ENCODE measurements at regions not wholly inside any gene's neighbourhood (a gene's known extent, or its start where the extent isn't known, plus 50 kb on each side); places are given as distances from the start of the nearest gene placed in this dataset.

GRCh38 chr18:60319129-60319528 is 53.4 kb downstream of the MC4R start:
- DNase-seq = no peak

GRCh38 chr18:60311676-60312360 is 60.8 kb downstream of the MC4R start:
- DNase-seq = no peak

- no peak for DNase-seq
Measured at GRCh38 chr18:60295674-60296073, 76.9 kb downstream of the MC4R start.

DNA sequence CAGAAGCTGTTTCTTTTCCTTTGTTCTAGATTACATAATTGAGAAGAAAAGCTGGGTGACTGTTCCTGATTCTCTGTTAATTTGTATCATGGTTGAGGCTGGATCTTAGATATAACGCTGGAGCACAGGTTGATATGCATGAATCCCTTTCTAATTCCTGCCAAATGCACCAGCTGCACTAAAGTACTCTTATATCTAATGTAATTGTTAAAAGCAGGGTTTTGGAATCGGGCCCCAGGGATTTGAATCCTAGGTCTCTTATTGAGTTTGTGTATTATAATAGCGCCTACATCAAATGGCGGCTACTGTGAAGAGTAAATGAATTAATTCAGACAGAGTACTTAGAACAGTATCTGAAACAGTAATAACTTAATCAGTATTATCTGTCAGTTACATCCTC is 80.4 kb downstream of the MC4R start:
- DNase-seq = no peak

- no peak for DNase-seq
Measured at GRCh38 chr18:60279391-60279790, 93.2 kb downstream of the MC4R start.

GRCh38 chr18:60277855-60278480 is 94.6 kb downstream of the MC4R start:
- no peak for DNase-seq

GRCh38 chr18:60267391-60268058 is 105.0 kb downstream of the MC4R start:
- DNase-seq = no peak

DNA sequence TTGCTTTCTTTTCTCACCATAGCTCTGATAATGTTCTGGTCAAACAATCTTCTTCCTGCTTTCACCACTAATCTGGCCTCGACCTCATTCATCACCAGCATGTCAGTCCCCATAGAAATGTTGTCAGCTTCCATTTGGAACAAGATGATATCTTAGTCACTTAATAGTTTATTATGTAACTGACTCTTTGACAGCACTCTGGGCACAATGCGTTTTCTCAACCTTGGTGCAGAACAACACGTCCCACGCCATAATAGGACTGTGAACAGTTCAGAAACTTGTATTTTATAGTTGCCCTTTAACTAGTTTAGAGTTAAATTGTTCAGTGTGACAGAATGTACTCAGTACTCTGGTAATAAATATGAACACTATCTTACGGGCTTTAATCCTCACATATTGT is 106.0 kb downstream of the MC4R start:
- DNase-seq = no peak

DNA sequence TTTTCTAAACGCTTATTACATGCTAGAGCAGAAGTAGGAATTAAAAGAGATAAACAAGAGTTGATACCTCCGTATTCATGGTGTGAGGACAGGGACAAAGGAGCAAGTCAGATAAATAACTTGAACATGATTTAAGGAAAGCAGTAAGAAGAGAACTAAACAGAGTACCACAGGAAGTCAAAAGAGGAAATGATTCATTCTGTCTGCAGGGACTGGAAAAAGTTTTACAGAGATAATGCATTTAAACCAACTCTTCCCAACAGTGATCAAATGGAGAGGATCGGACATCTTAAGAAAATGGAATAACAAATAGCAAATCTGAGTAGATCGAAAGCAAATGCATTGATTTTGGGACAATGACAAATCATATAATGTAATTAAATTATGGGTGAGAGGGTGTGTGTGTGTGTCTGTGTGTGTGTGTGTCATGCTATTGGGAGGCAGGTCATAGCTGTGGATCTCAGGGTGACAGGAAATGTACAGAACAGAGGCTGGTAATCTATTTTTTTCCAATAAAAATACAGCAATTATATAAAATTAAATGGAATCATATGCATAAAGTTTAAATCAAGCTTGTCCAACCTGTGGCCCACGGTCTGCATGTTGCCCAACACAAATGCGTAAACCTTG is 113.4 kb downstream of the MC4R start:
- DNase-seq = no peak

GRCh38 chr18:60249388-60249787 is 123.2 kb downstream of the MC4R start:
- no peak for DNase-seq

GRCh38 chr18:60248336-60249330 is 123.9 kb downstream of the MC4R start:
- peak; percentile 4 for DNase-seq

DNA sequence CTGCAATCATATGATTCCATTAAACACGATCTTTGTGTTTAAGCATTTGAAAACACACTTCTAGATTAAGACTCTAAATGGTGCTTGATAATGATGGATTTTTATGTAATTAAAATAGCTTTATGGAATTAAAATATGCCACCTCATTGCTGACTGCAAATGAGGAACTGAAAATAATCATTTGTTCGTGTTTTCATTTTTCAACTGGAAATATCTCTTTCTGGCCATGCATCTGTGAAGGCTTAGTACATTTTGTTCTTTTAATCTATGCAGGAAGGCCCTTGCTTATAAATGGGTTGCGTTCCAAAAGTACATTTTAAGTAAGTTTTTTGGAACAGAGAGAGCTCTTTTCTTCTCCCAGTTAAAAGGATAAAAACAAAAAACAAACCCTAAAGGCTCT is 125.5 kb downstream of the MC4R start:
- no peak for DNase-seq

- DNase-seq = no peak
Measured at GRCh38 chr18:60246606-60247005, 126.0 kb downstream of the MC4R start.

DNA sequence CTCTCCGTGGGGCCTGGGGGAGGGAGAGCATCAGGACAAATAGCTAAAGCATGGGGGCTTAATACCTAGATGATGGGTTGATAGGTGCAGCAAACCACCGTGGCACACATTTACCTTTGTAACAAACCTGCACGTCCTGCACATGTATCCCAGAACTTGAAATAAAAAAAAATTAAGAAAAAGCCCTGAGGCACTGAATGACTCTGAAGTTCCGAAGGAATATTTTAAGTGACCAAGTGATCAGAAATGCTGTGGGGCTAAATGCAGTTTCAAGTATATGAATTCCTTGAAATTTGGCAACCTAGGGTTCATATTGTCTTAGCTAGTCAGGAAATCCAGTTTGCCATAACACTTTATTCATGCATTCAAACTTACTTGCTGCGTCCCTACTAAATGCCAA is 127.5 kb downstream of the MC4R start:
- DNase-seq = no peak

DNA sequence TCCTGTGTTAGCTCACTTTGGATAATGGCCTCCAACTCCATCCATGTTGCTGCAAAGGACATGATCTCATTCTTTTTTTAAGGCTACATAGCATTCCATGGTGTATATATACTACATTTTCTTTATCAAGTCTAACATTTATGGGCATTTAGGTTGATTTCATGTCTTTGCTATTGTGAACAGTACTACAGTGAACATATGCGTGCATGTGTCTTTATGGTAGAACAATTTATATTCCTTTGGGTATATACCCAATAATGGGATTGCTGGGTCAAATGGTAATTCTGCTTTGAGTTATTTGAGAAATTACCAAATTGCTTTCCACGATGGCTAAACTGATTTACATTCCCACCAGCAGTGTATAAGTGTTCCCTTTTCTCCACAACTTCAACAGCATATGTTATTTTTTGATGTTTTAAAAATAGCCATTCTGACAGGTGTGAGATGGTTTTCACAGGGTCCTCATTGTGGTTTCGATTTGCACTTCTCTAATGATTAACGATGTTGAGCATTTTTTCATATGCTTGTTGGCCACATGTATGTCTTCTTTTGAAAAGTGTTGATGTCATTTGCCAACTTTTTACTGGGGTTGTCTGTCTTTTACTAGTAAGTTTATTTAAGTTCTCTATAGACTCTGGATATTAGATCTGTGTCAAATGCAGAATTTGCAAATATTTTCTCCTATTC is 133.4 kb downstream of the MC4R start:
- DNase-seq = peak; percentile 10

- DNase-seq = no peak
Measured at GRCh38 chr18:60235164-60235563, 137.4 kb downstream of the MC4R start.

GRCh38 chr18:60232541-60232940 is 140.0 kb downstream of the MC4R start:
- no peak for DNase-seq

- DNase-seq = peak; percentile 73
Measured at GRCh38 chr18:60228609-60229595, 143.7 kb downstream of the MC4R start.

DNA sequence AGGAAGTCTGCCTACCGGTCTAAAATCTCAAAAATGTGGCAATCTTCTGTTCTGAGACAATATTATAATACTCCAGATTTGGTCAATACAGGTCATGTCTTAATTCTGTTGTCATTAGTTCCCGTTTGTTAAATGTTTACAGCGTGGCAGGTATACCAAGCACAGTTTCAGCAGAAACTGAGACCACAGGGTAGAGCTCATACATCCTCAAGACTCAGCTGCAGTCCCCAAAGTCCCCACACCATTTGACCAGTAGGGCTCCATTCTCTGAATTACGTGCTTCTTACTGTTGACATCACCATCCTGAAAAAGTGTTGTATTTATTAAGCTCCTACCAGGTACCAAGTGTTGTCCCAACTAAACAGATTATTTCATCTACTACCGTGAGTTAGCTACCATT is 157.1 kb downstream of the MC4R start:
- no peak for DNase-seq

DNA sequence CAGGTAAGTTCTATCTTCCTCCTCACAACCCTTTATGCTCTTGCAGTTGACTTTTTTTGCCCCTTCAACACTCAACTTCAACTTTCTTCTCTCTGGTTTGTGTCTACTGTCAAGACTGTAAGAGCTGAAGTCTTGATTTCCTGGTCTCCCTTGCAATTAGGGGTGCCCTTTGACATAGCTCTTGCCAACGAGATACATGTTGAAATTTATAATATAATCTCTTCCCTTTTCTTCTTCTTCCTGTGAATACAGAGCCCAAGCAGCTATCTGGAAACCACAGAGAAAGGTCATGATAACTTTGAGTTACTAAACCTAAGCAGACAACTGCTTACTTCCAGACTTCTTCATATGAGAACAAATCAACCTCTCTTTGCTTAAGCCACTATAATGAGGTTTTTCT is 163.5 kb downstream of the MC4R start:
- no peak for DNase-seq

Measured in muscle of arm (tissue), 1 donor.